IPS DF 19.7 (cell line): ENCODE measurements at regions not wholly inside any gene's neighbourhood (a gene's known extent, or its start where the extent isn't known, plus 50 kb on each side); places are given as distances from the start of the nearest gene placed in this dataset.
A peak's percentile ranks its signal among the peaks of the same experiment; 100 is the strongest.
"Not testable (repeated sequence)": the region's sequence is repeated elsewhere in the genome, so short reads cannot be mapped to it uniquely, and the experiment has no call there.

Experiments
- DNase-seq: peaks from one replicate; pipeline ENCODE4 v3.0.0-alpha.2; 2013; ENCODE audit warnings: low read depth, low spot score

GRCh38 chr14:52124791-52125684, 56.2 kb upstream of the NID2 start:
- peak; percentile 83 for DNase-seq

DNA sequence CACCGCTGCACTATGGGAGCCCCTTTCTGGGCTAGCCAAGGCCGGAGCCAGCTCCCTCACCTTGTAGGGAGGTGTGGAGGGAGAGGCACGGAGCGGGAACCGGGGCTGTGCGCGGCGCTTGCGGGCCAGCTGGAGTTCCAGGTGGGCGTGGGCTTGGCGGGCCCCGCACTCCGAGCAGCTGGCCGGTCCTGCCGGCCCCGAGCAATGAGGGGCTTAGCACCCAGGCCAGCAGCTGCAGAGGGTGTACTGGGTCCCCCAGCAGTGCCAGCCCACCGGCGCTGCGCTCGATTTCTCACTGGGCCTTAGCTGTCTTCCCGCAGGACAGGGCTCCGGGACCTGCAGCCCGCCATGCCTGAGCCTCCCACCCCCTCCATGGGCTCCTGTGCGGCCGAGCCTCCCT, 53.3 kb upstream of the NID2 start:
- not testable (repeated sequence) for DNase-seq

- DNase-seq = no peak
These were observed 52.6 kb upstream of the NID2 start for GRCh38 chr14:52121441-52121840.

- DNase-seq = no peak
These were observed 50.2 kb upstream of the NID2 start for GRCh38 chr14:52119030-52119429.
